GM21360 (cell line): ENCODE measurements at regions not wholly inside any gene's neighbourhood (a gene's known extent, or its start where the extent isn't known, plus 50 kb on each side); places are given as distances from the start of the nearest gene placed in this dataset.

Source experiments
- ATAC-seq: cut with Tn5 transposase; IDR thresholded peaks from one replicate; pipeline ENCODE4 v1.9.1; 2021; ENCODE audit warnings: mild to moderate bottlenecking, moderate library complexity; ENCODE audit not compliant: unreplicated experiment

DNA sequence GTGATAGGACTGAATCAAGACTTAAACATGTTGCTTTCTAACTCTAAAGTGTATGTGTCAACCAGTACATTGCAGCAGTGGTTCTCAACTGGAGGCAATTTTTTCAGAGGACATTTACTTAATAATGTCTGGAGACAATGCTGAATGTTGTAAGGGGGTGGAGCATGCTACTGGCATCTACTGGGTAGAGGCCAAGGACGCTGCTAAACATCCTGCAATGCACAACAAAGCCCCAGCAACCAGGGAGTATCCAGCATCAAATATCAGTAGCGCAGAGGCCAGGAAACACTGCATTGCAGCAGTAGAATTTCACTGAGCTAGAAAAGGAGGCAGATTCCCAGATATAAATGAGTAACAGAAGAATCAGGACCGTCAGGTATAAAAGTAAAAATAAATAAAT is 79.8 kb upstream of the GRM7 start:
- no peak for ATAC-seq

DNA sequence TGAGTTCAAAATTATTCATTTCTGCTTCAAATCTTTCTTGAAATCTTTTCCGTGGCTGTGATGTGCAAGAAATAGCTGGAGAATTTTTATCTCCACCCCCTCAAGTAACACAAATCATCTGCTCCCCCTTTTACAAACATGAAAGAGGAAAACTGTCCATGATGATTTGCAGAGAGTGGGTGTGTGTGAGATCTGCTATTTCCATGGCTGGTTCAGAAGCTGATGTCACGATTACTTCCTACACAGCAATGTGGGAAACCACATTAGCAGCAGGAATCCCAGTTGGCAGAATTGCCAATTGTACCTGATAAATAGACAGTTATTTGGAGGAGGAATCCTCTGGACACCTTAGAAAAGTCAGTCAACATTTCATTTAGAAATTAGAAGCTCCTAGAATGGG is 75.2 kb upstream of the GRM7 start:
- ATAC-seq, result no peak

DNA sequence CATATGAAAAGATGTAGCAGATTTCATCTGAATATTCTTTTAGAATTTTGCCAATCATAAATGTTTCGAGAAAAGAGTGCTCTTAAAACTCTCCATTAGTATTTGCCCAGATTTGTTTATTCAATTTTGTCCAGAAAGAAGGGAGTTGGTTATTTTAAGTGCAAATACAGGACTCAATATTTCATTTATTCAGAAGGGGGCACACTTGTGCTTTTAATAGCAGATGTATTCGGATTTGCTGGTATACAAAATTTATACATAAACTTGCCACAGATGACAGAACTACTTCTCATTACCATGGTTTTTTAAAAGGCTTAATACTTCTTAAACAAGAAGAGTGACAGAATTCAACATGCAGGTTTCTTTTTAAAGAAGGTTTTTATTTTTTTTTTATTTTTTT is 69.8 kb upstream of the GRM7 start:
- ATAC-seq, result no peak

DNA sequence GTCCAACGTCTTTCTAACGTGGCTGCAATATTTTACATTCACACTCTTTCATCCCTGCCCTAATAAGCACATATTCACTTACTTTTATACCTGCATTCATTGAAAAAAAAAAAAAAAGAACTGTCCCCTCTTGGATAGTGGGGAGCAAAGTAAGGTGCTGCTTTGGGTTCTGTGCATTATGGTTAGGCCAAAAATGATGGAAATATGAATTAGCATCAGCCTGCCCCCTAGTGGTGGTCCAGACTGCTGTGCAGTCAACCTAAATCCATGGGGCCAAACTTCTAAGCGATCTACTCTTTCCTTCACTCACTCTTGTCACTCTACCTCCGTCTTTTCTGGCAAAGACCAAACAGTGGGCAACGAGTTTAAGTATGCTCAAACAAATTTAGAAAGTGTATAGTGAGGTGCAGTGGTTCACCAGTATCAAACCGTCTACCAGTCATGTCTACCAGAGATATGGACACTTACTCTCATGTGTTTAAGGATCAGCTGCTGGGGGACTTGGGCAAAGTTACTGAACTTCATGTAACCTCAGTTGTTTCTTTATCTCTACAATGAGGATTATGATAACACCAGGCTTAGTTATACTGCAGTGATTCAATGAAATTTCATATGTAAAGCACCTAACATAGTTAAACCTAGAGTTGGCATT is 61.5 kb upstream of the GRM7 start:
- peak; percentile 92 for ATAC-seq

DNA sequence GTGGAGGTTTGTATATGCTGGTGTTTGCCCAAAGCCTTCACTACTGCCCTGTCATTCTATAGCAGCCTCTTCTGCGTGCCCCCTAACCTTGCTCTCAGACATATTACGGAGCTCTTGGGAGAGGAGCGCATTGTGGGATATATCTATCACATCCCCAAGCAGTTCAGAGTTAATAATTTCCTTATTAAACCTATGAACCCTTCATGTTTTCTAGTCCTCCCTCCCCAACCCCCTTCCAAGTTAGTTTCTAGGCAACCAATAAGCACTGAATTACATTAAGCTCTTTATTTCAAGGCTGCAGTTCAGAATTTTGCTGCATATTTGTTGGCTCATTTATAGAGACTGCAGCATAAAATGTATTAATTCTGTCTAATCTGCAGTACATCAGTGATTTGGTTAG is 57.3 kb upstream of the GRM7 start:
- ATAC-seq, result no peak

DNA sequence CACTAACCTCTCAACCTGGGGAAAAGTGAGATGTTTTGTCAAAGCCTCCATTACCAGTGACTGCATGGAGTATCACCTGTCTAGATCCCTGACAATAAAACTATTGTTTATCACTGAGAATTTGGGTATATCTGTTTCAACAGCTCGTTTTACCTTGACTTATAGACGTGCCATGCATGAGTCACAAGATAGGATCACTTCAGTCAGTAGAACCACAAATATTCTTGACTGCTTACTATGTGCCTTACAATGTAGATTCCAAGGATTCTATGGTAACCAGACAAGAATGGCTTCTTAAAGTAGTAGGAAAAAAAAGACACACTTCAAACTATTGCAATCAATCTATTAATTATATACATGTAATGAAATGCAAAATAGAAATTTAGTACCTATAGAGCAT is 55.7 kb upstream of the GRM7 start:
- ATAC-seq, result no peak

DNA sequence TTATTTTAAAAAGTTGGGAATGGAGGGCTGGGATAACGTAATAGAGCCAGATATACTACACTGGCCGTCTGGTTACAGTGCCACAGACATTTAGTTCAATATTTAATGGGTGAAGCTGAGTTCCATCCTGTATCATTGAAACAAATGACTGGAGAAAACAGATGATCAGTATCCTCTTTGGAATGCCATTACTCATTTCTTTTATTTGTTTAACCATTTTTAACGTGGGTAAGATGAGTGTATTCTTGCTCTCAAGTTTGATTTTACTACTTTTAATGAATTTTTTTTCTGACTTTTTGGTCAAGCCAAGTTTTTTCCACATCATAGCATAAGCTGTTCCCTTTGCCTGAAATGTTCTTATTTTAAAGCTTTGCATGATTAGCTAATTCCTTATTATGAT is 53.9 kb upstream of the GRM7 start:
- no peak for ATAC-seq

DNA sequence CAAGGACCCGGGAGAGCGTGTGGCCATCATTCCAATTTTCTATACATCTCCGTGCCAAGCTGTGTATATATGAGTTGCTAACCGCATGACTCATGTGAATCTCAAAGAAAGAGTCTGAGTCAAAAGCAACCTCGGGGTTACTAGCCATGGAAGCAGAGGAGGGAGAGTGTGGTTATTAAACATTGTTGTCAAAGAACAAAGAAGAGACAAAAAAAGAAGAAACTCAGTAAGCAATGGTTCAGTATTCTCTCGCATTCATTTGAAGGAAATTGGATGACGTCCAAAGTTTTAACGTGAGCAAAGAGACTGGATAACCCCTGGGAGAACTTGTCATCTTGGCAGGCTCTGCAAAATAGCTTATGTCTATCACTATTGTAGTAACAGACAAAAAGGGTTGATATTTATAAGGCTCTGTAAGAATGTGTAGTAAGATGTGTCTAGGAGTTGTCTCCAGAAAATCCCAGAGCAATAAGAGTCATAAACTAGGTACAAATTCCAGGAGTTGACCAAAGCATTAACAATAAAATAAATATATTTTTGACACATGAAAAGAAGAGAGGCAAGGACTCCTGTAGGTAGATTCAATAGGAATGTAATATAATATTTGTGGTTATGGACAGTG is 52.8 kb upstream of the GRM7 start:
- ATAC-seq, result no peak

DNA sequence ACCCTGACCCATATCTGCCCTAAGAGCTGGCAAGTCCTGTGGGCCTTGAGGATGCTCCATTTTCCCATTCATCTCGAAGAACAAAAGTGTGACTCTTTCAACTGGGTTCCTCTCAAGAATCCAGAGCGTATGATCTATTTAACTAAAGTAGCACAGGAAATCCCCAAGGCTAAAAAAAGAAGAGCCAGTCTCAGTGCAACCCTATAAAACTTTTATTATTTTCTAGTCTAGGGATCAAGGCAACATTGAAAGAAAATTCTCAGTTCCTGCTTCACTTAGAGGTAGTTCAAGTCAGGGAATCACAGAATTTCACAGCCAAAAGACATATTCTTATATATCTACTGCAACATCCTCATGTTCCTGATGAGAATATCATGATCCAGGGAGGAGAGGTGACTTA is 51.6 kb upstream of the GRM7 start:
- ATAC-seq, result no peak
